SU-DHL-6 (cell line): ENCODE measurements at regions not wholly inside any gene's neighbourhood (a gene's known extent, or its start where the extent isn't known, plus 50 kb on each side); places are given as distances from the start of the nearest gene placed in this dataset.

ENCODE experiments used
- EZH2phosphoT487 ChIP-seq: fragments of 200-600 bp; sonication (generic), shearing (Covaris generic); conservative IDR thresholded peaks from 2 replicates; pipeline ENCODE4 v1.6.1; 2018; ENCODE audit warnings: mild to moderate bottlenecking, antibody characterized with exemption, low read length, moderate library complexity, mixed read lengths
- TF ChIP-seq, protein P1 (sequence below): fragments of 200-600 bp; sonication (generic); IDR thresholded peaks from one replicate; pipeline ENCODE4 v1.5.1; 2017; ENCODE audit warnings: antibody characterized with exemption, mild to moderate bottlenecking, low read length, moderate library complexity; ENCODE audit not compliant: insufficient read depth, poor library complexity, severe bottlenecking

DNA sequence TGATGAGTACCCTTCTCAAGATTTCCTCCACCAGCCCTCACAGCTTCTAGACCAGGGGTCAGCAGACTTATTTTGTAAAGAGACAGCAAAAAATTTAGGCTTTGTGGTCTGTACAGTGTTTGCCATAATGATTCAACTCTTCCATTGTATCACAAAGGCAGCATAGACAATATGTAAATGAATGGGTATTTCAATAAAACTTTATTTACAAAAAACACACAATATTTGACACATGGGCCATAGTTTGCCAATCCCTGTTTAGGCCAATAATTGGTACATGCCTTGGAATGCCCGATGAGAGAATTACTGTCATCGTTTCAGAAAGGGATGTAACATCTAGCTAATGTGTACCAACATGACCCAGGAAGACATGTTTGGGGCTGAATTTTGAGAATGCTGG is 178.9 kb upstream of the GALNT2 start:
- TF ChIP-seq, protein P1, sequence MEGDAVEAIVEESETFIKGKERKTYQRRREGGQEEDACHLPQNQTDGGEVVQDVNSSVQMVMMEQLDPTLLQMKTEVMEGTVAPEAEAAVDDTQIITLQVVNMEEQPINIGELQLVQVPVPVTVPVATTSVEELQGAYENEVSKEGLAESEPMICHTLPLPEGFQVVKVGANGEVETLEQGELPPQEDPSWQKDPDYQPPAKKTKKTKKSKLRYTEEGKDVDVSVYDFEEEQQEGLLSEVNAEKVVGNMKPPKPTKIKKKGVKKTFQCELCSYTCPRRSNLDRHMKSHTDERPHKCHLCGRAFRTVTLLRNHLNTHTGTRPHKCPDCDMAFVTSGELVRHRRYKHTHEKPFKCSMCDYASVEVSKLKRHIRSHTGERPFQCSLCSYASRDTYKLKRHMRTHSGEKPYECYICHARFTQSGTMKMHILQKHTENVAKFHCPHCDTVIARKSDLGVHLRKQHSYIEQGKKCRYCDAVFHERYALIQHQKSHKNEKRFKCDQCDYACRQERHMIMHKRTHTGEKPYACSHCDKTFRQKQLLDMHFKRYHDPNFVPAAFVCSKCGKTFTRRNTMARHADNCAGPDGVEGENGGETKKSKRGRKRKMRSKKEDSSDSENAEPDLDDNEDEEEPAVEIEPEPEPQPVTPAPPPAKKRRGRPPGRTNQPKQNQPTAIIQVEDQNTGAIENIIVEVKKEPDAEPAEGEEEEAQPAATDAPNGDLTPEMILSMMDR = no peak
- no peak for TF ChIP-seq EZH2phosphoT487
